HG02571 (cell line): ENCODE measurements at regions not wholly inside any gene's neighbourhood (a gene's known extent, or its start where the extent isn't known, plus 50 kb on each side); places are given as distances from the start of the nearest gene placed in this dataset.

Experiments used
- ATAC-seq: cut with Tn5 transposase; IDR thresholded peaks from one replicate; pipeline ENCODE4 v1.9.1; 2021; ENCODE audit warnings: mild to moderate bottlenecking, moderate library complexity; ENCODE audit not compliant: unreplicated experiment

- no peak for ATAC-seq
Measured at GRCh38 chr2:23286031-23286757, 98.8 kb upstream of the KLHL29 start.

DNA sequence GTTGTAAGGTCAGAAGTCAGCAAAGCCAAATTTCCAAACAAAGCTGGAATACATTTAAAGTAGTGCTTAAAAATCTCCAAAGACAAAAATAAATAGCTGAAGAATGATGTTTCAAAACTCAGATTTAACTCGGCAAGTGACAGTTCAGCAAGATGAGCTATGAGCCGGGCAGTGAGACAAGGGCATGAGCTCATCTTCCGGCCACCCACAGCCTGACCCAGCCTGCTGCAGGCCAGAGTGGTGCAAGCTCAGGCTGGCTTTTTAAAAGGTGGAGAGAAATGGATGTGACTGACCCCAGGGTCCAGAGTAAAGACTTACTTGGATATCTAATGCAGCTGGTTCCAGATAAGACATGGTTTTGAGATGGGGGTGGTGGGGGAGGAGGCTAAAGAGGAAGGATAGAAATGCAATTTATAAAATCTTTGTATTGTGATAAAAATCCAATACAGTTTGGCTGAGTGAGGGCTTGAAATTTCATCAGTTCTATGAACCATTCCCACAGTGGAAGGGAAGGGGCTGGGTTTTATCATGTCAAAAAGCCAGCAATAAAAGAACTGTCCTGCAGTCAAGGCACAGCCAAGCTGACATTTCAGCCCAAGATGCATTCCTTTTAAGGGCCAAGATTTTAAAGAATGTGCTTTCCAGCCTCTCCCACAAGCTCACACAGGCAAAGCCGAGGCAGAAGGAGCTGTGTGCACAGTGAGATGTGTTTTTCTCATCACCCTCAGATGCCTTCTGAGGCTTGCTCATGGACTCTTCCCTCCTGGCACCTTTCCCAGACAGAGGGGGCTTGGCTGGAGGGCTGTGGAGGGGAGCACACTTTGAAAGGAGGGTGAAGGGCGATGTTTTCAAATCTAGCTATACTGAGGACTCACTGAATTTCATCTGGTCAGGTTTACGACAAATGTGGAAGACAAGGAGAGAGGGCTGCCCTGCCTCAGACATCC, 97.9 kb upstream of the KLHL29 start:
- no peak for ATAC-seq

- no peak for ATAC-seq
Measured at GRCh38 chr2:23289671-23290070, 95.3 kb upstream of the KLHL29 start.

GRCh38 chr2:23291239-23291638, 93.7 kb upstream of the KLHL29 start:
- no peak for ATAC-seq

- ATAC-seq: no peak
Measured at GRCh38 chr2:23292024-23292423, 93.0 kb upstream of the KLHL29 start.

- ATAC-seq: no peak
Measured at GRCh38 chr2:23293063-23293462, 91.9 kb upstream of the KLHL29 start.

- ATAC-seq: no peak
Measured at GRCh38 chr2:23293731-23294130, 91.2 kb upstream of the KLHL29 start.

GRCh38 chr2:23294238-23294637, 90.7 kb upstream of the KLHL29 start:
- no peak for ATAC-seq

DNA sequence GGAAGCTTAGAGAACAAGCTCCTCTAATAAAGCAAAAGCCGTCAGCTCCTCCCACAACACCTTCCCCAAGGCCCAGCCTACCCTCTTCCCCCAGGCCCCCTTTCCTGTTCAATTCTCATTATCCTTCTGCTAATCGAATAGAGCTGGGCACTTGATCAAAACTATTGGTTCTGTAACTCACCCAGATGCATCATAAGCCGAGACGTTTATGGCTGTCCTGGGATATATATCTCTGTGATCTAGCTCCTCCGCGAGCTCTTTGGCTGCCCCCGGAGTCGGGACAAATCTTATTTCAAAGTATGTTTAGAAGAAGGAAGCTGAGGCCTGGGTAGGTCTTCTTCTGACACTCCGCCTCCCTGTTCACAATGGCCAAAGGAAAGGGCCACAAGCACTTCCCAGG, 88.3 kb upstream of the KLHL29 start:
- ATAC-seq: no peak

GRCh38 chr2:23297112-23297511, 87.9 kb upstream of the KLHL29 start:
- ATAC-seq: no peak

DNA sequence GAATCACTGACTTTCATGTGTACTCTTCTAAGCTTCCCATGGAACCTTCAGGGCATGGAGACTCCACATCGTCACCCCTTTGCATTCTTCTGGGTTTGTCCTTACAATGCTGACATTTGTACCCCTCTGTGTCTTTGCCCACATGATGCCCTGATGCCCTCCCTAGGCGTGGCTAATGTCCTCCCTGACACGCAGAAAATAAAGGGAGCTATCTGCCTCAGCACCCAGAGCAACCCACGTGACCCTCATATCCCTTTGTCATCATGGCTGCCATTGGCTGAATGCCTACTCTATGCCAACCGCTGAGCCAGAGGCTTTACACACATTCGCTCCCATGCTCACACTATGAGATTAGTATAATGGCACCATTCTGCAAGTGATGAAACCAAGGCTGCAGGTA, 86.4 kb upstream of the KLHL29 start:
- ATAC-seq: no peak

DNA sequence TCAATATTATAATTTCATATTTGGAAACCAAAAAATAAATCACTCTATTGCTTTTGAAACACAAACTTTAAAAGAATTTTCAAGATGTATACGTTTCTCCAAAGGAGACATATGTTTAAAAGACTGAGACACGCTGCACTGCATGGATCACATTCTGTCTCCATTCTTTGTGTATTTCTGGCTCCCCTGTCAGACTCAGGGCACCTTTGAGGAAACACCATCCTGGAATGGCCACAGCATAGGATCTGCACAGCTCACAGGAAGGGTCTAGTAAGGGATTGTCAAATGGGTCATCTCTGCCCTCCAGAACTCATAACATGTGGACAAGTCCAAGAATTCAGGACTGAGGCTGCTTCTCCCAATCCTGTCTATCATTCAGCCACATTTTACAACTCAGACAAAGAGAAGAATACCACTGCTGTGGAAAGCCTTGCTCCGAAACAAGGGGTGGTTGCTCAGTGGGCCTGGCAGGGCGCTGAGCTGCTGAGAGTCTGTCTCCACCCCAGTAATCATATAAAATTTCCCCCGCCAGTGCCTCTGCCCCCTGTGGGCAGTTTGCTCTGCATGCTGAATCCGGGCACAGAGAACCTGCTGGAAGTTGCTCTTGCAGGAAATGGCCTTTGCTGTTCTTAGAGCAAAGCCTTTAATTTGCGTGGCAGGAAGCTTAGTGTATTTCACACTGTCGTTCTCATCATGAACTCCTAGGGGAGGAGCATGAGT, 85.3 kb upstream of the KLHL29 start:
- ATAC-seq: no peak

- no peak for ATAC-seq
Measured at GRCh38 chr2:23301136-23301535, 83.8 kb upstream of the KLHL29 start.

DNA sequence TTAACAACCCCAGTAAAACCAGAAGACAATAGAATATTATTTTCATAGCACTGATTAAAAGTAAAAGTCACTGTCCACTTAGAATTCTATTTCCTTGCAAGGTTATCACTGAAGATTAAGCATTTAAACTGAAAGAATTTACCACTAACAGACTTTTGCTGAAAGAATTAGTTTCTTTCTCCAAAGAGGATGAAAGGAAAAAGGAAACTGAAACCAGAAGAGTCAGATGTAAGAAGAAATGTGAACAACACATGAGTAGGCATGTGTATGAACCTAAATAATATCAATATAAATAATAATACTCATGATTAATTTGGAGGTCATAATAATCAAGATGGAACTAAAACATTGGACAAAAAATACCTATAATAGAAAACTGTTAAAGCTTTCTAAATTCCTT, 82.4 kb upstream of the KLHL29 start:
- no peak for ATAC-seq

DNA sequence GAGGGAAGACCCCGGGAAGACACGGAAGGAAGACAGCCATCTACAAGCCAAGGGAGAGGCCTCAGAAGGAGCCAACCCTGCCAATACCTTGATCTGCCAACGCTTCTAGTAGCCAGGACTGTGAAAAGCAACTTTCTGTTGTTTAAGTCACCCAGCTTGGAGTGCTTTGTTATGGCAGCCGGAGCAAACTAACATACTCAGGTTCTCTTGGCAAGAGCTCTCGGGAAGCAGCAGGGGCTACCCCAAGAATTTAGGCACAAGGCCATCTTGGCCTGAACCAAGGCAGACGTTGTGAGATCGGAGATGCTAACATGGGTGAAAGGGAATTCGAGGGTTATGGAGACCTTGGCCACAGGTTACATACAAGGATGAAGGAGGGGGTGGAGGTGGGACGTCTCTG, 78.6 kb upstream of the KLHL29 start:
- no peak for ATAC-seq

- ATAC-seq: no peak
Measured at GRCh38 chr2:23311186-23311585, 73.8 kb upstream of the KLHL29 start.

- ATAC-seq: no peak
Measured at GRCh38 chr2:23312996-23313606, 71.9 kb upstream of the KLHL29 start.

- no peak for ATAC-seq
Measured at GRCh38 chr2:23314687-23315086, 70.3 kb upstream of the KLHL29 start.

- no peak for ATAC-seq
Measured at GRCh38 chr2:23320058-23320457, 64.9 kb upstream of the KLHL29 start.

GRCh38 chr2:23321751-23322150, 63.2 kb upstream of the KLHL29 start:
- ATAC-seq: no peak

DNA sequence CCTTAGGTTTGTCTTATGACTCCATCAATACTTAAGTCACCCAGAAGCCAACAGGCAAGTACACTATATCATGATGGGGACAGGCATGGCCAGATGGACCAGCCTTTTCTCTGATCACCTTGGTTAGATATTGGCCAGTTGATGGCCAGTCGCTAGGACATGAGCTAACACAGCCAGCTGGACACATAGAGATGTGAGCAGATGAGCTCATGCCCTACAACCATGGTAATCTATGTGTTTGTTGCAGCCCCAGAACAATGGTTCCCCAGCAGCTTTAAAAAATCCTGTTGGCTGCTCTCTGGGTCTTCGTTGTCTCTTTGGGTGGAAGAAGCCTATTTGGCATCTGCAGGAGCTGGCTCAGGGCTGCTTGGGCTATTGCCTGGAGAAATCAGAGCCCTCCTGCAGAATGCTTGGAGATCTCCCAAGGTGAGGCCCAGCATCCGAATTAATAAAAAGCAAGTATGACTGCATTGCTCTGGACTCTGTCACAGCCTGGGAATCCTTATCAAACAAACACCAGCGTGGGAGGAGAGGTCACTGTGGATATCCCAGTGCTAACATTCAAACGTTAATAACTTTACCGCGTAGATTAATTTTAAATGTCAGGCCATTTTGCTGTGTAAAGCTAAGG, 62.3 kb upstream of the KLHL29 start:
- no peak for ATAC-seq
